Stomach (tissue), 4 donors: ENCODE measurements at regions not wholly inside any gene's neighbourhood (a gene's known extent, or its start where the extent isn't known, plus 50 kb on each side); places are given as distances from the start of the nearest gene placed in this dataset.

Experiments used
- POLR2AphosphoS5 ChIP-seq, 3 donors: sonication (generic); formaldehyde crosslinking; IDR thresholded peaks; one replicate each; pipeline ENCODE4 v1.6.1; 2016; ENCODE audit warnings: antibody characterized with exemption in 3 of 3
- TF ChIP-seq, protein P1 (sequence below), 7 experiments: fragments of 450-650 bp in 4 of 7; fragments of 200-600 bp in 3 of 7; sonication (generic) in 3 of 7; IDR thresholded peaks; one replicate each; pipeline ENCODE4 v1.5.1; 2016 to 2019; ENCODE audit warnings: antibody characterized with exemption in 7 of 7, control low read depth in 2 of 7, mild to moderate bottlenecking in 1 of 7

DNA sequence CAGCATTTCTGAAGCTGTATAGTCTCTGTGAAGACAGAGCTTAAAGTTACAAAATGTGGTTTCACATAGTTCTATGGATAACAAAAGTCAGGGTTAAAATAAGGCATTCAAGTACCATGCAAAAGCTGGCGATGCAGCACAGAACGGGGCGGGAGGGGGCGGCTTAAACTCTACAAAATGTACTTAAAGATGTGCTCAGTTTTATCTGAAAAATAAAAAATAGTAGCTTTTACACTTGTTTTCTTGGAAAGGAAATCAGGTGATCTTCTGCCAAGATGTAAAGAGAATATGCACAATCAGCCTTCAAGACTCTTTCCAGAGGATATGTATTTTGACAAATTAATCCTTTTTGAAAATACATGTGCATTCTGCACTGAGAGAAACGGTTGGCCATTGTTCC lies 301.7 kb upstream of the EMCN start:
- TF ChIP-seq, protein P1, sequence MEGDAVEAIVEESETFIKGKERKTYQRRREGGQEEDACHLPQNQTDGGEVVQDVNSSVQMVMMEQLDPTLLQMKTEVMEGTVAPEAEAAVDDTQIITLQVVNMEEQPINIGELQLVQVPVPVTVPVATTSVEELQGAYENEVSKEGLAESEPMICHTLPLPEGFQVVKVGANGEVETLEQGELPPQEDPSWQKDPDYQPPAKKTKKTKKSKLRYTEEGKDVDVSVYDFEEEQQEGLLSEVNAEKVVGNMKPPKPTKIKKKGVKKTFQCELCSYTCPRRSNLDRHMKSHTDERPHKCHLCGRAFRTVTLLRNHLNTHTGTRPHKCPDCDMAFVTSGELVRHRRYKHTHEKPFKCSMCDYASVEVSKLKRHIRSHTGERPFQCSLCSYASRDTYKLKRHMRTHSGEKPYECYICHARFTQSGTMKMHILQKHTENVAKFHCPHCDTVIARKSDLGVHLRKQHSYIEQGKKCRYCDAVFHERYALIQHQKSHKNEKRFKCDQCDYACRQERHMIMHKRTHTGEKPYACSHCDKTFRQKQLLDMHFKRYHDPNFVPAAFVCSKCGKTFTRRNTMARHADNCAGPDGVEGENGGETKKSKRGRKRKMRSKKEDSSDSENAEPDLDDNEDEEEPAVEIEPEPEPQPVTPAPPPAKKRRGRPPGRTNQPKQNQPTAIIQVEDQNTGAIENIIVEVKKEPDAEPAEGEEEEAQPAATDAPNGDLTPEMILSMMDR (IDR thresholded peaks at IDR 0.05), result no peak
- TF ChIP-seq POLR2AphosphoS5 (IDR thresholded peaks at IDR 0.05), result no peak
